ENCODE measurements at regions not wholly inside any gene's neighbourhood (a gene's known extent, or its start where the extent isn't known, plus 50 kb on each side); places are given as distances from the start of the nearest gene placed in this dataset.

DNA sequence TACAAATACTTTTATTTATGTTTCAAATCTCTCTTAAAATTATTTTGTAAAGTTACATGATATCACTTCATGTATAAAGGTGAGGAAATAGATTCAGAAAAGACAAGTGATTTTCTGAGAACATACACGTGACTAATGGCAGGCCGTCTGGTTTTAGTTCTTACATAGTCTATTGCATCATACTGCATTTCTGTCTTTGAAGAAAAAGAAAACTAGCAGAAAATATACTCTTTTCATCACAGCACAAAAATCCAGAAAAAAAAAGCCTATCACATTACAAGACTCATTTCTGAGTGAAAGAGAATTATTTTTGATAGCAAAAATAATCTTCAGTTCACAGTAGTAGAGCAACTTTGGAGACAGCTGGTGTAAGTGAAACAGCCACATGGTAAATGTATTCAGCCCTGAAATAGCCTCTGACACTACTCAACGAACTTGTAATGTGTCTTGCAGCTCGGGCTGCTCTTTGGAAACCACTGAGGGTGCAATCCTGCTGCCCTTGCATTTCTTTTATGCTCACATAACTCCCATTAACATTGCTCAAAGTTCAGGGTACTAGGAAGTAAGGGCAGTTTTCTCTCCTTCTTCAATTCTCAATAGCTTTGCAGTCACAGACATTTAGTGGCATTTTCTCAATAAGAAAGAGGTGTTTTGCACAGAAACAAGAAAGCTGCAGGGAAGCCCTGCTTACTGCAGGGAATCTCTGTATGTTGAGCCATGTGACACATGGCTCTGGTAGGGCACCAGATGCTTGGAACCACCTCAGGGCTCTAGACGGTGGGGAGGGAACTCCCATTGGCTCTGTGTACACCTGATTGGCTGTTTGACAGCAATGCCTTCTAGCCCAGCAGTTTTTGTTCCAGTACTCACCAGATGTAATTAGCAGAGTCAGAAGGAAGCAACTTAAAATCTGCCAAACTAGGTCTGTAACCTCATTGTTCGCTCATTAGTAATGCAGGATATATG, 845.3 kb upstream of the PTPRD start:
- DNase-seq (ENCODE audit: low read depth, low spot score), result no peak

GRCh38 chr9:11469745-11470144, 856.9 kb upstream of the PTPRD start:
- H3K27ac ChIP-seq (ENCODE audit: low read depth, low read length), result no peak overlapping the region
- CTCF ChIA-PET, result no interaction called here
- no peaks in the 10 kb centered on the region for H3K27me3 ChIP-seq (ENCODE audit: control insufficient read depth, insufficient read depth, low read length)
- DNase-seq (ENCODE audit: low read depth, low spot score), result no peak
- H3K9me3 ChIP-seq (ENCODE audit: control insufficient read depth, insufficient read depth, low read length), result peaks cover 20% of the 10 kb centered on the region
- TF ChIP-seq, protein P1, sequence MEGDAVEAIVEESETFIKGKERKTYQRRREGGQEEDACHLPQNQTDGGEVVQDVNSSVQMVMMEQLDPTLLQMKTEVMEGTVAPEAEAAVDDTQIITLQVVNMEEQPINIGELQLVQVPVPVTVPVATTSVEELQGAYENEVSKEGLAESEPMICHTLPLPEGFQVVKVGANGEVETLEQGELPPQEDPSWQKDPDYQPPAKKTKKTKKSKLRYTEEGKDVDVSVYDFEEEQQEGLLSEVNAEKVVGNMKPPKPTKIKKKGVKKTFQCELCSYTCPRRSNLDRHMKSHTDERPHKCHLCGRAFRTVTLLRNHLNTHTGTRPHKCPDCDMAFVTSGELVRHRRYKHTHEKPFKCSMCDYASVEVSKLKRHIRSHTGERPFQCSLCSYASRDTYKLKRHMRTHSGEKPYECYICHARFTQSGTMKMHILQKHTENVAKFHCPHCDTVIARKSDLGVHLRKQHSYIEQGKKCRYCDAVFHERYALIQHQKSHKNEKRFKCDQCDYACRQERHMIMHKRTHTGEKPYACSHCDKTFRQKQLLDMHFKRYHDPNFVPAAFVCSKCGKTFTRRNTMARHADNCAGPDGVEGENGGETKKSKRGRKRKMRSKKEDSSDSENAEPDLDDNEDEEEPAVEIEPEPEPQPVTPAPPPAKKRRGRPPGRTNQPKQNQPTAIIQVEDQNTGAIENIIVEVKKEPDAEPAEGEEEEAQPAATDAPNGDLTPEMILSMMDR (IDR thresholded peaks at IDR 0.05; ENCODE audit: low read depth, low read length), result no peak
- POLR2A ChIA-PET, result no interaction called here
- no peak overlapping the region for H3K4me3 ChIP-seq (ENCODE audit: low read depth, low read length)

More for the DNA sequence above, 845.3 kb upstream of the PTPRD start:
- ChIA-PET POLR2A (no interaction called here), CTCF (no interaction called here)
- H3K9me3 ChIP-seq (ENCODE audit: control insufficient read depth, insufficient read depth, low read length), result peaks cover 4% of the 10 kb centered on the region; the same call in 1 of the 2 replicates
- TF ChIP-seq, protein P1 (IDR thresholded peaks at IDR 0.05; ENCODE audit: low read depth, low read length), result no peak
- no peak overlapping the region for H3K4me3 ChIP-seq (ENCODE audit: low read depth, low read length)
- H3K27me3 ChIP-seq (ENCODE audit: control insufficient read depth, insufficient read depth, low read length), result no peaks in the 10 kb centered on the region
- H3K27ac ChIP-seq (ENCODE audit: low read depth, low read length), result no peak overlapping the region

GRCh38 chr9:11471321-11471720, 858.5 kb upstream of the PTPRD start:
- H3K27ac ChIP-seq (ENCODE audit: low read depth, low read length), result no peak overlapping the region
- CTCF ChIA-PET, result no interaction called here

DNA sequence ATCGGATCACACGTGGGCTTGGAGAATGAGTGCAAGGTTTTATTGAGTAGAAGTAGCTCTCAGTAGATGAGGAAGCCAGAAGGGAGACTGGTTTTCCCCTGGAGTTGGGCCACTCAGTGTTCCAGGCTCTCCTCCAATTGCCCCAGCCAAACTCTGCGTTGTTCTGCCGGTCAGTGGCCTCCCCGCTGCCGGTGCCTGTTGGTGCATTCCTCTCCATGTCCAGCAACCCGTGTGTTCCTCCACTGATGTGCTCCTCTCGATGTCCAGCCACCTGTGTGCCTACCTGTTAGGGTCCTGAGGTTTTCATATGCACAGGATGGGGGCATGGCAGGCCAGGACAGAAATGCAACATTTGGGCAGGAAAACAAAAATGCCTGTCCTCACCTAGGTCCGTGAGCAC, 888.0 kb upstream of the PTPRD start:
- Histone ChIP-seq H3K9me3 (ENCODE audit: control insufficient read depth, insufficient read depth, low read length) (peaks cover 31% of the 10 kb centered on the region), H3K27ac (ENCODE audit: low read depth, low read length) (no peak overlapping the region), H3K27me3 (ENCODE audit: control insufficient read depth, insufficient read depth, low read length) (no peaks in the 10 kb centered on the region), H3K4me3 (ENCODE audit: low read depth, low read length) (no peak overlapping the region)
- ChIA-PET POLR2A (no interaction called here), CTCF (no interaction called here)
- DNase-seq (ENCODE audit: low read depth, low spot score), result no peak
- TF ChIP-seq, protein P1 (IDR thresholded peaks at IDR 0.05; ENCODE audit: low read depth, low read length), result no peak

More at GRCh38 chr9:11471321-11471720, 858.5 kb upstream of the PTPRD start:
- no peak for DNase-seq (ENCODE audit: low read depth, low spot score)
- POLR2A ChIA-PET, result no interaction called here
- TF ChIP-seq, protein P1 (IDR thresholded peaks at IDR 0.05; ENCODE audit: low read depth, low read length), result no peak
- Histone ChIP-seq H3K27me3 (ENCODE audit: control insufficient read depth, insufficient read depth, low read length) (no peaks in the 10 kb centered on the region), H3K9me3 (ENCODE audit: control insufficient read depth, insufficient read depth, low read length) (peaks cover 20% of the 10 kb centered on the region), H3K4me3 (ENCODE audit: low read depth, low read length) (no peak overlapping the region)

DNA sequence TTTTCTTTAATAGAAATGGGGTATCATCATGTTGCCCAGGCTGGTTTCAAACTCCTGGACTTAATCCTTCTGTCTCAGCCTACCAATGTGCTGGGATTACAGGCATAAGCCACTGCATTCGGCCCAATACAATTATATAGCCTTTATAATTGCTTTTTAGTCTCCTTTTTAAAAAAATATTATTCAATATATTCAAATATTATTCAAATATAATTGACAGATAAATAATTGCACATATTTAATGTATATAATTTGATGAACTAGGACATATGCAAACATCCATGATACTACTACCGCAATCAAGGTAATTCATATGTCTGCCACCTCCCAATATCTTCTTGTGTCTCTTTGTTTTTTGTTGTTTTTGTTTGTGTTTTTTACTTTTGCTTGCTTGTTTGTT, 894.2 kb upstream of the PTPRD start:
- no peak overlapping the region for H3K27ac ChIP-seq (ENCODE audit: low read depth, low read length)
- POLR2A ChIA-PET, result no interaction called here
- CTCF ChIA-PET, result no interaction called here

More for the DNA sequence above, 894.2 kb upstream of the PTPRD start:
- TF ChIP-seq, protein P1 (IDR thresholded peaks at IDR 0.05; ENCODE audit: low read depth, low read length), result no peak
- Histone ChIP-seq H3K9me3 (ENCODE audit: control insufficient read depth, insufficient read depth, low read length) (peaks cover 11% of the 10 kb centered on the region; the same call in 1 of the 2 replicates), H3K4me3 (ENCODE audit: low read depth, low read length) (no peak overlapping the region), H3K27me3 (ENCODE audit: control insufficient read depth, insufficient read depth, low read length) (no peaks in the 10 kb centered on the region)
- DNase-seq (ENCODE audit: low read depth, low spot score), result no peak
